MM.1S (cell line): ENCODE measurements at regions not wholly inside any gene's neighbourhood (a gene's known extent, or its start where the extent isn't known, plus 50 kb on each side); places are given as distances from the start of the nearest gene placed in this dataset.

Experiments
- DNase-seq: peaks from one replicate; pipeline ENCODE4 v3.0.0-alpha.2; 2015
- H2AFZ ChIP-seq: fragments of 300-600 bp; sonication (generic); 2 replicates; pipeline ENCODE4 v1.6.0; 2016; ENCODE audit warnings: antibody characterized with exemption, low read length
- H3F3A ChIP-seq: fragments of 300-600 bp; sonication (generic); 2 replicates; pipeline ENCODE4 v1.6.1; 2016; ENCODE audit warnings: mild to moderate bottlenecking, antibody characterized with exemption, low read length, moderate library complexity, mixed read lengths; ENCODE audit not compliant: insufficient read depth
- H3K27ac ChIP-seq: fragments of 300-600 bp; sonication (generic); 2 replicates; pipeline ENCODE4 v1.5.1; 2016; ENCODE audit warnings: mild to moderate bottlenecking, low read length
- H3K27me3 ChIP-seq: fragments of 300-600 bp; sonication (generic); replicated peaks from 2 replicates; pipeline ENCODE4 v1.6.0; 2016; ENCODE audit warnings: low read length; ENCODE audit not compliant: insufficient read depth
- H3K36me3 ChIP-seq: fragments of 300-600 bp; sonication (generic); replicated peaks from 2 replicates; pipeline ENCODE4 v1.6.1; 2016; ENCODE audit warnings: mild to moderate bottlenecking, low read length, mixed read lengths; ENCODE audit not compliant: insufficient read depth
- H3K4me1 ChIP-seq: fragments of 300-600 bp; sonication (generic); 2 replicates; pipeline ENCODE4 v1.6.1; 2016; ENCODE audit warnings: low read length, mixed read lengths
- H3K4me2 ChIP-seq: fragments of 300-600 bp; sonication (generic); 2 replicates; pipeline ENCODE4 v1.6.0; 2016; ENCODE audit warnings: low read depth, low read length
- H3K4me3 ChIP-seq: fragments of 300-600 bp; sonication (generic); 2 replicates; pipeline ENCODE4 v1.5.1; 2016; ENCODE audit warnings: low read length, mixed read lengths
- H3K79me2 ChIP-seq: fragments of 300-600 bp; sonication (generic); 2 replicates; pipeline ENCODE4 v1.6.1; 2016; ENCODE audit warnings: mixed run types, low read length, mixed read lengths
- H3K9ac ChIP-seq: fragments of 300-600 bp; sonication (generic); 2 replicates; pipeline ENCODE4 v1.6.1; 2016; ENCODE audit warnings: low read length, mixed read lengths
- H3K9me2 ChIP-seq: fragments of 300-600 bp; sonication (generic); replicated peaks from 2 replicates; pipeline ENCODE4 v1.6.1; 2016; ENCODE audit warnings: mild to moderate bottlenecking, low read length, mixed read lengths; ENCODE audit not compliant: insufficient read depth
- H3K9me3 ChIP-seq: fragments of 300-600 bp; sonication (generic); replicated peaks from 2 replicates; pipeline ENCODE4 v1.6.1; 2016; ENCODE audit warnings: mild to moderate bottlenecking, low read length, mixed read lengths; ENCODE audit not compliant: insufficient read depth
- H4K20me1 ChIP-seq: fragments of 300-600 bp; sonication (generic); 2 replicates; pipeline ENCODE4 v1.6.1; 2016; ENCODE audit warnings: mild to moderate bottlenecking, low read length, moderate library complexity, mixed read lengths; ENCODE audit not compliant: insufficient read depth
- CTCF ChIP-seq: fragments of 300-600 bp; sonication (generic); IDR thresholded peaks from 2 replicates; pipeline ENCODE4 v1.5.1; 2016; ENCODE audit warnings: antibody characterized with exemption, low read length, mixed read lengths
- EZH2 ChIP-seq: fragments of 300-600 bp; sonication (generic); optimal IDR thresholded peaks from 2 replicates; pipeline ENCODE3; 2017; ENCODE audit warnings: low read depth, mild to moderate bottlenecking, antibody characterized with exemption, low read length, mixed read lengths
- EZH2phosphoT487 ChIP-seq: fragments of 300-600 bp; sonication (generic); IDR thresholded peaks from 2 replicates; pipeline ENCODE4 v1.6.1; 2018; ENCODE audit warnings: antibody characterized with exemption, low read length

- TF ChIP-seq EZH2 (no peak), CTCF (no peak), EZH2phosphoT487 (no peak)
- no peak overlapping the region for H3K4me2 ChIP-seq
- H3K9ac ChIP-seq: no peak overlapping the region
- no peaks in the 10 kb centered on the region for H3K9me2 ChIP-seq
- no peaks in the 10 kb centered on the region for H4K20me1 ChIP-seq
- H3K27ac ChIP-seq: no peak overlapping the region
- H3K4me3 ChIP-seq: no peak overlapping the region
- no peak for DNase-seq
- H2AFZ ChIP-seq: no peak overlapping the region
- H3K79me2 ChIP-seq: no peaks in the 10 kb centered on the region
- H3K9me3 ChIP-seq: no peaks in the 10 kb centered on the region
- H3K27me3 ChIP-seq: no peaks in the 10 kb centered on the region
- H3F3A ChIP-seq: no peaks in the 10 kb centered on the region
- no peaks in the 10 kb centered on the region for H3K36me3 ChIP-seq
- no peaks in the 10 kb centered on the region for H3K4me1 ChIP-seq
Observed at GRCh38 chr5:105088961-105089360, 1526.4 kb upstream of the NUDT12 start.

GRCh38 chr5:105088102-105088501 is 1525.5 kb upstream of the NUDT12 start:
- no peak for TF ChIP-seq EZH2phosphoT487
- no peak for TF ChIP-seq EZH2
- no peak for TF ChIP-seq CTCF
- H3K4me3 ChIP-seq: no peak overlapping the region
- H3K9me3 ChIP-seq: no peaks in the 10 kb centered on the region
- DNase-seq: no peak
- no peak overlapping the region for H2AFZ ChIP-seq
- no peaks in the 10 kb centered on the region for H4K20me1 ChIP-seq
- H3K9me2 ChIP-seq: no peaks in the 10 kb centered on the region
- no peak overlapping the region for H3K4me2 ChIP-seq
- H3K27me3 ChIP-seq: no peaks in the 10 kb centered on the region
- no peak overlapping the region for H3K27ac ChIP-seq
- no peaks in the 10 kb centered on the region for H3F3A ChIP-seq
- H3K4me1 ChIP-seq: no peaks in the 10 kb centered on the region
- no peaks in the 10 kb centered on the region for H3K36me3 ChIP-seq
- H3K9ac ChIP-seq: no peak overlapping the region
- no peaks in the 10 kb centered on the region for H3K79me2 ChIP-seq

- Histone ChIP-seq H3K27me3 (no peaks in the 10 kb centered on the region), H3K4me3 (no peak overlapping the region), H3K27ac (no peak overlapping the region), H3K9me3 (no peaks in the 10 kb centered on the region), H4K20me1 (no peaks in the 10 kb centered on the region), H3K4me1 (no peaks in the 10 kb centered on the region), H3F3A (no peaks in the 10 kb centered on the region), H2AFZ (no peak overlapping the region), H3K4me2 (no peak overlapping the region), H3K79me2 (no peaks in the 10 kb centered on the region), H3K9ac (no peak overlapping the region), H3K36me3 (no peaks in the 10 kb centered on the region), H3K9me2 (no peaks in the 10 kb centered on the region)
- TF ChIP-seq CTCF: no peak
- no peak for TF ChIP-seq EZH2phosphoT487
- no peak for TF ChIP-seq EZH2
- no peak for DNase-seq
Observed at GRCh38 chr5:105057893-105058292, 1495.3 kb upstream of the NUDT12 start.
